ENCODE measurements at regions not wholly inside any gene's neighbourhood (a gene's known extent, or its start where the extent isn't known, plus 50 kb on each side); places are given as distances from the start of the nearest gene placed in this dataset.

DNA sequence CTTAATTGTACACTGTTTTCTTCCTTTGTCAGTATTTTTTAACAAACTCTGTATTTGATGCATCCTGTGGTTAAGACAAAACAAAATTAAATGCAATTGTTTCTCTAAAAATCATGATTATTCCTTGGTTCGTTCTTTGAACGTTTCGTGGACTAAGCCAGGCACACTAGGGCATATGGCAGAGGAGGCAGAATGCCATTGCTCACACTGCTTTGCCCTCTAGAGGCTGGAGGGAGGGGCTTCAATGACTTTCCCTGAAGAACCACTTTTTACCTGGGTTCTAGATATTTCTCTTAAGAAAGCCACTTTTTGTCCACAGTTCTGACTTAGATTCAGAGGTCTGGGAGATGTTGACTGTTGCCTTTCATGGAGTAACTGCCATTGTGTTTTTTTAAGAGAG is 236.2 kb upstream of the ADAMTSL1 start:
- TF ChIP-seq, protein P1, sequence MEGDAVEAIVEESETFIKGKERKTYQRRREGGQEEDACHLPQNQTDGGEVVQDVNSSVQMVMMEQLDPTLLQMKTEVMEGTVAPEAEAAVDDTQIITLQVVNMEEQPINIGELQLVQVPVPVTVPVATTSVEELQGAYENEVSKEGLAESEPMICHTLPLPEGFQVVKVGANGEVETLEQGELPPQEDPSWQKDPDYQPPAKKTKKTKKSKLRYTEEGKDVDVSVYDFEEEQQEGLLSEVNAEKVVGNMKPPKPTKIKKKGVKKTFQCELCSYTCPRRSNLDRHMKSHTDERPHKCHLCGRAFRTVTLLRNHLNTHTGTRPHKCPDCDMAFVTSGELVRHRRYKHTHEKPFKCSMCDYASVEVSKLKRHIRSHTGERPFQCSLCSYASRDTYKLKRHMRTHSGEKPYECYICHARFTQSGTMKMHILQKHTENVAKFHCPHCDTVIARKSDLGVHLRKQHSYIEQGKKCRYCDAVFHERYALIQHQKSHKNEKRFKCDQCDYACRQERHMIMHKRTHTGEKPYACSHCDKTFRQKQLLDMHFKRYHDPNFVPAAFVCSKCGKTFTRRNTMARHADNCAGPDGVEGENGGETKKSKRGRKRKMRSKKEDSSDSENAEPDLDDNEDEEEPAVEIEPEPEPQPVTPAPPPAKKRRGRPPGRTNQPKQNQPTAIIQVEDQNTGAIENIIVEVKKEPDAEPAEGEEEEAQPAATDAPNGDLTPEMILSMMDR (conservative IDR thresholded peaks at IDR 0.05 in 1 of 2, IDR thresholded peaks at IDR 0.05 in 1 of 2; ENCODE audit: low read depth in 1 of 2, low read length in 2 of 2) = no peak
- TF ChIP-seq EZH2 (IDR thresholded peaks at IDR 0.05; ENCODE audit: low read length, missing control alignments) = no peak
